ENCODE measurements at regions not wholly inside any gene's neighbourhood (a gene's known extent, or its start where the extent isn't known, plus 50 kb on each side); places are given as distances from the start of the nearest gene placed in this dataset.

GRCh38 chr1:34645919-34646318 is 108.9 kb upstream of the GJB5 start:
- TF ChIP-seq ZNF302 (CRISPR knock-in tag; IDR thresholded peaks at IDR 0.05): no peak
- TF ChIP-seq E2F6 (IDR thresholded peaks at IDR 0.05; ENCODE audit: borderline replicate concordance, low read depth): no peak
- no peak for TF ChIP-seq EHMT2 (IDR thresholded peaks at IDR 0.05; ENCODE audit: low read depth)
- no peak for TF ChIP-seq CTCF (IDR thresholded peaks at IDR 0.05)
- TF ChIP-seq KDM1A (IDR thresholded peaks at IDR 0.05; ENCODE audit: low read depth): no peak
- TF ChIP-seq CEBPB (IDR thresholded peaks at IDR 0.05): no peak
- DNase-seq (ENCODE audit: low read depth in 1 of 2, low spot score in 1 of 2): no peak
- ChIA-PET CTCF (no interaction called here), POLR2A (no interaction called here)
- H3K4me3 ChIP-seq: no peak overlapping the region
- no peak for FAIRE-seq
- no peaks in the 10 kb centered on the region for H3K9me3 ChIP-seq
- no peak overlapping the region for H3K4me2 ChIP-seq
- WGBS (ENCODE audit: missing lambda C conversion rate): 11% methylated on average over 3 of the region's 3 CpGs
- ATAC-seq: no peak
- no peak overlapping the region for H3K27ac ChIP-seq
- H3K4me1 ChIP-seq: no peaks in the 10 kb centered on the region

- no peak overlapping the region for H3K4me2 ChIP-seq
- no peaks in the 10 kb centered on the region for H3K4me1 ChIP-seq
- ATAC-seq: no peak
- TF ChIP-seq RFX5 (IDR thresholded peaks at IDR 0.05): no peak
- TF ChIP-seq BCL3 (IDR thresholded peaks at IDR 0.05): no peak
- no peak for TF ChIP-seq JUN (IDR thresholded peaks at IDR 0.05)
- TF ChIP-seq POLR2AphosphoS2 (conservative IDR thresholded peaks at IDR 0.05; ENCODE audit: low read length): no peak
- no peak for TF ChIP-seq CHD2 (IDR thresholded peaks at IDR 0.05; ENCODE audit: low read length, partially characterized antibody)
- no peak for TF ChIP-seq POLR2A (IDR thresholded peaks at IDR 0.05; ENCODE audit: low read length)
- TF ChIP-seq SREBF2 (IDR thresholded peaks at IDR 0.05): no peak
- no peak for TF ChIP-seq RCOR1 (IDR thresholded peaks at IDR 0.05; ENCODE audit: low read depth, low read length)
- TF ChIP-seq HMGXB4 (CRISPR knock-in tag; IDR thresholded peaks at IDR 0.05; ENCODE audit: borderline replicate concordance): no peak
- no peak for TF ChIP-seq HEYL (CRISPR knock-in tag; IDR thresholded peaks at IDR 0.05)
- no peak overlapping the region for H3K27ac ChIP-seq
- 2% methylated on average over 6 of the region's 6 CpGs for WGBS (ENCODE audit: missing lambda C conversion rate)
- no peak overlapping the region for H3K4me3 ChIP-seq
- no peak for FAIRE-seq
- CTCF ChIA-PET: no interaction called here
- POLR2A ChIA-PET: no interaction called here
- DNase-seq (ENCODE audit: low read depth in 1 of 2, low spot score in 1 of 2): no peak
- no peaks in the 10 kb centered on the region for H3K9me3 ChIP-seq
These were observed 106.3 kb upstream of the GJB5 start for GRCh38 chr1:34648501-34648900.

DNA sequence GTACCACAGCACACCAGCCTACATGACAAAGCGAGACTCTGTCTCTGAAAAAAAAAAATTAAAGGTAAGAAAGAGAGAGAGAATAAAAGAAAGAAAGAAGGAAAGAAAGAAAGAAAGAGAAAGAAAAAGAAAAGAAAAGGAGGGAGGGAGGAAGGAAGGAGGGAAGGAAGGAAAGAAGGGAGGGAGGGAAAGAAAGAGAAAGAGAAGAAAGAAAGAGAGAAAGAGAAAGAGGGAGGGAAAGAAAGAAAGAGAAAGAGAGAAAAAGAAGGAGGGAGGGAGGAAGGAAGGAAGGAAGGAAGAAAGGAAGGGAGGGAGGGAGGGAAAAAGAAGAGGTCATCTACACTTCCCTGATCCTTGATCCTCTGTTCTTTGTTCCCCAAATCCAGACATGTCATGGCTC is 104.8 kb upstream of the GJB5 start:
- ATAC-seq (no peak), DNase-seq (ENCODE audit: low read depth in 1 of 2, low spot score in 1 of 2) (no peak), FAIRE-seq (no peak)
- H3K9me3 ChIP-seq: no peaks in the 10 kb centered on the region
- 40% methylated on average over 1 of the region's 1 CpG for WGBS (ENCODE audit: missing lambda C conversion rate)
- ChIA-PET CTCF (no interaction called here), POLR2A (no interaction called here)
- H3K4me3 ChIP-seq: no peak overlapping the region
- H3K27ac ChIP-seq: no peak overlapping the region
- H3K4me2 ChIP-seq: no peak overlapping the region
- H3K4me1 ChIP-seq: no peaks in the 10 kb centered on the region
- TF ChIP-seq NPAS2 (CRISPR knock-in tag; IDR thresholded peaks at IDR 0.05; ENCODE audit: borderline replicate concordance) (no peak), SMC3 (IDR thresholded peaks at IDR 0.05) (no peak), NR3C1 (IDR thresholded peaks at IDR 0.05) (no peak), MYC (IDR thresholded peaks at IDR 0.05; ENCODE audit: borderline replicate concordance, low read length) (no peak)
- TF ChIP-seq, protein P1, sequence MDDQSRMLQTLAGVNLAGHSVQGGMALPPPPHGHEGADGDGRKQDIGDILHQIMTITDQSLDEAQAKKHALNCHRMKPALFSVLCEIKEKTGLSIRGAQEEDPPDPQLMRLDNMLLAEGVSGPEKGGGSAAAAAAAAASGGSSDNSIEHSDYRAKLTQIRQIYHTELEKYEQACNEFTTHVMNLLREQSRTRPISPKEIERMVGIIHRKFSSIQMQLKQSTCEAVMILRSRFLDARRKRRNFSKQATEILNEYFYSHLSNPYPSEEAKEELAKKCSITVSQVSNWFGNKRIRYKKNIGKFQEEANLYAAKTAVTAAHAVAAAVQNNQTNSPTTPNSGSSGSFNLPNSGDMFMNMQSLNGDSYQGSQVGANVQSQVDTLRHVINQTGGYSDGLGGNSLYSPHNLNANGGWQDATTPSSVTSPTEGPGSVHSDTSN (IDR thresholded peaks at IDR 0.05): no peak
